ENCODE measurements at regions not wholly inside any gene's neighbourhood (a gene's known extent, or its start where the extent isn't known, plus 50 kb on each side); places are given as distances from the start of the nearest gene placed in this dataset.
A peak's percentile ranks its signal among the peaks of the same experiment; 100 is the strongest.

- DNase-seq (ENCODE audit: low read depth in 2 of 3, low spot score in 2 of 3) = no peak
Measured at GRCh38 chr14:55927028-55927427, 191.2 kb upstream of the PELI2 start.

DNA sequence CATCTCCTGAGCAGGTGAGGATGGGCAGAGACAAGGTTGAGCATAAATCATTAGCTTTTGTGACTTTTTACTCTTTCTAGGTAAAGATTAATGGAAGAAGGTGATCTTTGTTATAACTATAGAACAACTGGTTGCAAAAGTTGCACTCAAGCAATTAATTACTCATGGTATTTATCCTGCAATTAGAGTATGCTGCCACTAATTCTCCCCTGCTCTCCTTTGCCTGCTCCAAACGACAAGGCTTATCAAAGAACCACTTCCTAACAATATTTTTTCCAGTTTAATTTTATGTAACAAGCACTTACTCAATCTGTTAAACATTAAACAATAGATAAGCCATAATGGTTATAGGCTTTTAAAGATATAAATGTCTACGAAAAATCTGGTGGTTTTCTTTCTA lies 189.9 kb upstream of the PELI2 start:
- DNase-seq (ENCODE audit: low read depth in 2 of 3, low spot score in 2 of 3) = no peak

DNA sequence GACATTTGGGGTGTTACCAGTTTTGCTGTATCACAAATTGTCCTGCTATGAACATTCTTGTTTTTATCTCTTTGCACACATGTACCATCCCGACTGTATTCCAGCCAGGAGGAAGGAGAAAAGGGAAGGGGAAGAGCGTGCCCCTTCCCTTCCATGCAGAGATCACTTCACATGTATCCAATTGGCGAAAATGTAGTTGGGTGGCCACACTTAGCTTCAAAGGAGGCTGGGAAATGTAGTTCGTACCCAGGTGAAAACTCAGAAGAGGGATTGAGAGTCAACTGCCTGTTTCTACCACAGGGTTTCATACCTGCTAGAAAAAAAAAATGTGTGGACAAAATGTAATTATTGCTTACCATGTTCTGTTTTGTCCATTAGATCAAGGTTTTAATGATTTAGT lies 189.1 kb upstream of the PELI2 start:
- DNase-seq (ENCODE audit: low read depth in 2 of 3, low spot score in 2 of 3) = no peak

GRCh38 chr14:55930016-55930784 lies 188.0 kb upstream of the PELI2 start:
- no peak for DNase-seq (ENCODE audit: low read depth in 2 of 3, low spot score in 2 of 3)

GRCh38 chr14:55936691-55937090 lies 181.5 kb upstream of the PELI2 start:
- DNase-seq (ENCODE audit: low read depth in 2 of 3, low spot score in 2 of 3) = no peak

- DNase-seq (ENCODE audit: low read depth in 2 of 3, low spot score in 2 of 3) = no peak
Measured at GRCh38 chr14:55938249-55938791, 179.9 kb upstream of the PELI2 start.

DNA sequence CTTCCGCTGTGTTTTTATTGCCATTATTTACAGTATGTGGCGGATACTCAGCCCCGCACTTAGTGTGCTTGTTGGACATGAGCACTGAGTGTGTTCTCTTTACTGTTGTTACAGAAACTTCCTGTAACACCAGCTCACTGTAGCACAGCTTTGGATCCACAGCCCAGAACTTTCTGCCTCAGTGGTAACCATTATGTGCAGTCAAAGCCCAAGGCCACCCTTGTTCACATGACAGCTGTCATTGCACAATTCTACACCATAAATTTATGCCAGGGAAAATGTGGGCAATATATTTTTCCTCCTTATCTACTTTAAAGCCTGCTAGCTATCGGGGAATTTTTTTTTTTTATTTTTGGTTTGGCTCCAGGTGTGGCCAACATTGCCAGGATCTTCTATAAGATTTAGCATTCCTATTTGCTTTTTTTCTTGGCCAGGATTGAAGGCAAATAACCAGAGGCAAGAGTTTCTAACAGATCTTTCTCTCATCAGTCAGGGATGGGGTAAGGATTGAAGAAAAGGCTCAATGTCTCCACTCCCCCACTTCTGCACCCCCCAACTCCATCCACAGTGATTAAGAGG lies 176.0 kb upstream of the PELI2 start:
- DNase-seq (ENCODE audit: low read depth in 2 of 3, low spot score in 2 of 3) = no peak

- no peak for DNase-seq (ENCODE audit: low read depth in 2 of 3, low spot score in 2 of 3)
Measured at GRCh38 chr14:55942826-55943225, 175.4 kb upstream of the PELI2 start.

DNA sequence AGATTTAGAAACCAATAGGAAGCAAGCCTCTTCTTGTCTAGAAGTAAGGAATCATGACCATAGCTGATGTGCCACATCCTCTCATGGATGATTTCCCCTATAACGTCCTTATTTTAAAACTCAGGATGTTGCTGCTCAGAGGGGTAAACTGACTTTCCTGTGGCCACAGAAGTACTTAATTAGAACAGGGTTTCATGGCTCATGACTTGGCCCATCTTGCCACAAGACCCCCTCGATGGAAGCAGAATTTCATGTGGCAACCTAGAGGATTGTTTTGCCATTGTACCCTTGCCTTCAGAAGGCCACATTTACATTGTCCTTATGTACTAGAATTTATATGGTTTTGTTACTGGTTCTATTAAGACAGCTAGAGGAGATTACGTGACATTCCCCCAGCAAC lies 173.5 kb upstream of the PELI2 start:
- DNase-seq (ENCODE audit: low read depth in 2 of 3, low spot score in 2 of 3) = no peak

DNA sequence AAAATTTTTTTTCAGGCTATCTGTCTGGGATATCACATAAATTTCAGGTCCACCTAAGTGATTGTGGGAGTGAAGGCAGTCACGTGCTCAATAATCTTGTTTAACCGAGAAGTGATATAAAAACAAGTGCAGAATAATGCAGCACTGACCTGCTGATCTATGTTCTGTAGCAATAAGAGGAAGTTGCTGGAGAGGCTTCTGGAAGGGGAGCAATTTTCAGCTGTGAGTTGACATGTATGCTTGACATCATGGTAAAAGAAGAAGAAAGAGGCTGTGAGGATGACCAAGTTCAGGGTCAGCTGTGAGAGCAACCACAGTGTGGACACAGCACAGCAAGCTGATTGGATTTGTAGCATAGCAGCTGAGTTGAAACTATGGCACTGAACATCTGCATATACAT lies 172.0 kb upstream of the PELI2 start:
- DNase-seq (ENCODE audit: low read depth in 2 of 3, low spot score in 2 of 3) = peak in 1 of 3 donors; percentile 46

- DNase-seq (ENCODE audit: low read depth in 2 of 3, low spot score in 2 of 3) = no peak
Measured at GRCh38 chr14:55948399-55948798, 169.8 kb upstream of the PELI2 start.

DNA sequence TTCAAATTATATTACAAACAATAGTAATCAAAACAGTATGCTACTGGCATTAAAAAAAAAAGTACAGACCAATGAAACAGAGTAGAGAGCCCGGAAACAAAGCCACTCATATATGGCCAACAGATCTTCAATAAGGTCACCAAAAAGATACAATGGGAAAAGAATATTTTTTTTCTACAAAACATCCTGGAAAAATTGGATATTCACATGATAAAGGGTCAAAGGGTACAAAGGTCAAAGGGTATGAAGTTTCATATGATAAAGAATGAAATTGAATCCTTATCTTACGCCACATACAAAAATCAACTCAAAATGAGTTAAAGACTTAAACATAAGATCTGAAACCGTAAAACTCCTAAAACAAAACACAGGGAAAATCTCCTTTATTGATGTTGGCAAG lies 168.5 kb upstream of the PELI2 start:
- no peak for DNase-seq (ENCODE audit: low read depth in 2 of 3, low spot score in 2 of 3)

DNA sequence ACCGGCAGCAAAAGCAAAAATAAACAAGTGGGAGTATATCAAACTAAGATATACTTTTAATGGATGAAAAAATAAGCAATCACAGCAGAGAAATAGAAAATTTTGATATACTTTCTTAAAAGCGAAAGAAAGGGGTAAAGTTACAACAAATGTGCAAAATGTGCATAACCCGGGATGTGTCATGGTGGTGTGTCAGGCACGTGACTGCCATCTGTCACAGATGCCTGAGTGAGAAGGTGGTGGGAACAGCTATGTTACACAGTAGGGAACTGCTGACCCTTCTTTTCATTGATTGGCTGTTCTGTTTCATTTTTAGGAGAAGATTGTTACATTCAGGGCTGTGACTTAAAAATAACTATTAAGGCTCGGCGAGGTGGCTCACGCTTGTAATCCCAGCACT lies 168.1 kb upstream of the PELI2 start:
- no peak for DNase-seq (ENCODE audit: low read depth in 2 of 3, low spot score in 2 of 3)

DNA sequence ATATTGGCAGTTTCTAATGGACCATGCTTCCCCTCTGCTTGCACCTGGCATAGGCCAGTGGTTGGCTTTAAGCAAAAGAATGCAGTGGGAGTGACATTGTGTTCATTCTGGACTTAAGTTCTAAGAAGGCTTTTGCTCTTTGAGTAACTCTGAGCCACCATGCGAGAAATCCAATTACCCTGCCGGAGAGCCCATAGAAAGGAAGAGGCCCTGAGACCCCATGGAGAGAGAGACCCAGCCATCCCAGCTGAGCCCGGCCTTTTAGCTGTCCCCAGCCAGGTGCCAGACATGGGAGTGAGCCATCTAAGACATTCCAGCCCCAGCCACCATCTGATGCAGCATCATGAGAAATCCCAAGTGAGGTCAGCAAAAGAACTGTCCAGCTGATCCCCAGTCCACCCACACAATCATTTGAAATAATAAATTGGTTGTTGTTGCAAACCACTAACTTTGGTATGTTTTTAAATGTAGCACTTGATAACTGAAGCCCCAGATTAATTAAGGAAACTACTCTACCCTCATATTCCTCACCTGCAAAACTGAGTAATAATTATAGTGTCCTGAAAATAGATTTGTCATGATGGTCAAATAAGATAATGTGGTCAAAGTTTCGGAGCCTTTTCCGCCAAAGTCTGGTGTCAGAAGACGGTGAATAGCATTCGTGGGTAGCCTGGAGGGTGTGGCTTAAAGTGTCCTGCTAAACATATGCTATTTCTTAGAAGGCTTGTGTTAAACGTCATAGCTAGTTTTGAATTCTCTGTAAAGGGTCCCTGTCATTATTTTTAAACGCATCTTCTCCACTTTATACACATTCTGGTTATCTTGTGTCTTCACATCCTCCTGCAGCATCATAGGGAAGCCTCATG lies 166.6 kb upstream of the PELI2 start:
- no peak for DNase-seq (ENCODE audit: low read depth in 2 of 3, low spot score in 2 of 3)

DNA sequence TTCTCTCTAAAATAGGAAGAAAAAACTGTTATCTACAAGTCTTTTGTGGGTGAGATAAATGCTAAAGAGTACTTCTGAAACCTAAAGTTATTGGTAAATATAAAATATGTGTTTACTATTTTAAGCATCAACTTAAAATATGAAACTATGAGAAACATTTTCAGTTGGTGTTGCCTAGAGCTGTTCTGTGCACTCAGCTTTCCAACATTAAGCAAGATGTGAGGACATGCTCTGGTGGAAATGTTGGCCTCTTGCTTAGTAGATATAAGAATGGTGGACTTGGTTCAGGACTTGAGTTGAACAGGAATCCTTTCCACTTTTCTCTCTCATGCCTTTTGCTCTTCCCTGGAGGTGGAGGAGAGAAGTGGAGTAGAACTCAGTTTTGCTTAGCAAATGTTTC lies 164.1 kb upstream of the PELI2 start:
- no peak for DNase-seq (ENCODE audit: low read depth in 2 of 3, low spot score in 2 of 3)

DNA sequence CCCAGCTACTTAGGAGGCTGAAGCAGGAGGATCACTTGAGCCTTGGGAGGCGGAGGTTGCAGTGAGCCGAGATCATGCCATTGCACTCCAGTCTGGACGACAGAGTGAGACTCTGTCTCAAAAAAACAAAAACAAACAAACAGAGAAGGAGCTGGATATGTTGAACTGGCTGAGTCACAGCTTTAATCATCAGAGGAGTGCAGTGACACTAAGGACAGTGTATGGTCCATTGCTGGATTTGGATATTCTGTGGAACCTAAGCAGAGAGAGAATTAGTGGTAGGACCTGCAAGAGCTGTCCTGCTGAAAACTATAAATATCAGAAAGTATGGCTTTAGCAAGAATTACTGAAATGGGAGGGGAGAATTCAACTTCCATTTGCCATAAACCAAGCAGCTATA lies 163.0 kb upstream of the PELI2 start:
- DNase-seq (ENCODE audit: low read depth in 2 of 3, low spot score in 2 of 3) = no peak

- no peak for DNase-seq (ENCODE audit: low read depth in 2 of 3, low spot score in 2 of 3)
Measured at GRCh38 chr14:55957950-55958349, 160.3 kb upstream of the PELI2 start.

GRCh38 chr14:55963295-55963694 lies 154.9 kb upstream of the PELI2 start:
- peak in 1 of 3 donors; percentile 3 for DNase-seq (ENCODE audit: low read depth in 2 of 3, low spot score in 2 of 3)

DNA sequence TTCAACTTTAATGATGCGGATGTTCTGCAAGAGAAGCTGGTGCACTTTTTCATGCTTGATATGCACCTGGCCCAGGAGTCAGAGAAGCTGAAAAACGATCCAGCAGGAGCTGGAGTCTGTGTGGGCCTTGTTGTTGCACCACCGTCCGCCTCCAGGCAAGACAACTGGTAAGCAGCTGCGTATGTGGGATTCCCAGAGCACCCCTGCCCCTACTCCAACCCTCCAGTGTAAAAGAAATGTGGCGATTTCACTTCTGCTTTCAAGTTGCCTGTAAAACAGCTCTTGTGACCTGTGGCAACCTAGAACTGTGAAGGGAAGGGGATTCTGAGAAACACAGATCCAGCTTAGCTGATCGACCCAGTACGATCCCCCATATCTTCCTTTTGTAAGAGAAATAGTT lies 154.1 kb upstream of the PELI2 start:
- DNase-seq (ENCODE audit: low read depth in 2 of 3, low spot score in 2 of 3) = no peak

GRCh38 chr14:55964821-55965220 lies 153.4 kb upstream of the PELI2 start:
- DNase-seq (ENCODE audit: low read depth in 2 of 3, low spot score in 2 of 3) = no peak

- DNase-seq (ENCODE audit: low read depth in 2 of 3, low spot score in 2 of 3) = no peak
Measured at GRCh38 chr14:55965851-55966250, 152.4 kb upstream of the PELI2 start.

All from hematopoietic multipotent progenitor cell (in vitro differentiated cells).